Peyer's patch (tissue), 4 donors: ENCODE measurements at regions not wholly inside any gene's neighbourhood (a gene's known extent, or its start where the extent isn't known, plus 50 kb on each side); places are given as distances from the start of the nearest gene placed in this dataset.

Source experiments
- POLR2A ChIP-seq, 2 donors: fragments of 450-650 bp; IDR thresholded peaks; one replicate each; pipeline ENCODE4 v1.5.1; 2017; ENCODE audit warnings: antibody characterized with exemption in 2 of 2, mild to moderate bottlenecking in 2 of 2, moderate library complexity in 2 of 2
- TF ChIP-seq, protein P1 (sequence below), 6 experiments: fragments of 450-650 bp in 4 of 6; fragments of 200-600 bp in 2 of 6; sonication (generic) in 1 of 6; IDR thresholded peaks; one replicate each; pipeline ENCODE4 v1.5.1; 2017 to 2019; ENCODE audit warnings: antibody characterized with exemption in 6 of 6, mild to moderate bottlenecking in 3 of 6, moderate library complexity in 1 of 6

DNA sequence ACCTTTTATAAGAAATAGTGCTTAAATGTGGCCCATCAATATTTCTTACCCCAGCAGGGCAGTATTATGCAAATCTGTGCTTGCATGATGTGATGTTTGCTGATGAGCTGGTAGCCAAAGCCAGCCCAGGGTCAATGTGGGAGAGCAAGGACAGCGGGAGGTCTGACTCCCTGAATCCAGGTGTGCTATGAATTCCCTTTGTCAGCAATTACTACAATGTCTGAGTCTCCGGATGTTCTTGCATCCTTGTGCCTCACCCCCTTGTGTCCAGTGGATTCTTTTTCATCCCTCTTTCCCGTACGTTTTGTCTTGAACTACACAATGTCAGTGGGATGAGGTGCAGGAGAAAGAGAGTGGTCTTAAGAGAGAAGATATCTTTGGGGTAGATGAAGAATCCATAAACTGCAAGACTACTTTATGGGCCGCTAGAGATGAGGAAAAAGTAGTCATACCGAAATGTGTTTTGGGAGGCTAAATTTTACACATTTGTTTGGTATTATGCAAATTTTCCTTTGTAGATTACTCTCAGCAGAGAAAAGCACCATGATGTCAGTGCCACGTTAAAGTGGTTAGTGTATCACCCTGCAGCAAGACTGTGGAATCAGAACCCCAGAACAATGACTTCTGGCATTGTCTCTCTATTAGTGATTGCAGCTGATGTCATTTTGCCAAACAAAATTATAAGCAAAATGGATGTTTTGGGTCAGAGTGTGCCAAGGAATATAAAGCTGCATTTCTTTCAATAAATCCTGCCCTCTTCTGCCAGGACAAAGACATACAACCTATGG is 53.5 kb upstream of the TSHZ3 start:
- no peak for TF ChIP-seq POLR2A (IDR thresholded peaks at IDR 0.05)
- TF ChIP-seq, protein P1, sequence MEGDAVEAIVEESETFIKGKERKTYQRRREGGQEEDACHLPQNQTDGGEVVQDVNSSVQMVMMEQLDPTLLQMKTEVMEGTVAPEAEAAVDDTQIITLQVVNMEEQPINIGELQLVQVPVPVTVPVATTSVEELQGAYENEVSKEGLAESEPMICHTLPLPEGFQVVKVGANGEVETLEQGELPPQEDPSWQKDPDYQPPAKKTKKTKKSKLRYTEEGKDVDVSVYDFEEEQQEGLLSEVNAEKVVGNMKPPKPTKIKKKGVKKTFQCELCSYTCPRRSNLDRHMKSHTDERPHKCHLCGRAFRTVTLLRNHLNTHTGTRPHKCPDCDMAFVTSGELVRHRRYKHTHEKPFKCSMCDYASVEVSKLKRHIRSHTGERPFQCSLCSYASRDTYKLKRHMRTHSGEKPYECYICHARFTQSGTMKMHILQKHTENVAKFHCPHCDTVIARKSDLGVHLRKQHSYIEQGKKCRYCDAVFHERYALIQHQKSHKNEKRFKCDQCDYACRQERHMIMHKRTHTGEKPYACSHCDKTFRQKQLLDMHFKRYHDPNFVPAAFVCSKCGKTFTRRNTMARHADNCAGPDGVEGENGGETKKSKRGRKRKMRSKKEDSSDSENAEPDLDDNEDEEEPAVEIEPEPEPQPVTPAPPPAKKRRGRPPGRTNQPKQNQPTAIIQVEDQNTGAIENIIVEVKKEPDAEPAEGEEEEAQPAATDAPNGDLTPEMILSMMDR (IDR thresholded peaks at IDR 0.05): no peak
